AG10803 (cell line): ENCODE measurements at regions not wholly inside any gene's neighbourhood (a gene's known extent, or its start where the extent isn't known, plus 50 kb on each side); places are given as distances from the start of the nearest gene placed in this dataset.
A peak's percentile ranks its signal among the peaks of the same experiment; 100 is the strongest.

Experiments used
- DNase-seq: peaks from one replicate; pipeline ENCODE4 v3.0.0; 2010; ENCODE audit warnings: low read depth
- H3K4me3 ChIP-seq: 2 replicates; pipeline ENCODE4 v1.5.1; 2011; ENCODE audit warnings: mild to moderate bottlenecking, low read length, control low read depth
- TF ChIP-seq, protein P1 (sequence below): conservative IDR thresholded peaks from 2 replicates; pipeline ENCODE4 v1.5.1; 2011; ENCODE audit warnings: mild to moderate bottlenecking, low read length, control low read depth, inconsistent platforms

GRCh38 chr2:216308576-216308975 lies 63.7 kb downstream of the MARCHF4 start:
- DNase-seq = peak; percentile 84
- TF ChIP-seq, protein P1, sequence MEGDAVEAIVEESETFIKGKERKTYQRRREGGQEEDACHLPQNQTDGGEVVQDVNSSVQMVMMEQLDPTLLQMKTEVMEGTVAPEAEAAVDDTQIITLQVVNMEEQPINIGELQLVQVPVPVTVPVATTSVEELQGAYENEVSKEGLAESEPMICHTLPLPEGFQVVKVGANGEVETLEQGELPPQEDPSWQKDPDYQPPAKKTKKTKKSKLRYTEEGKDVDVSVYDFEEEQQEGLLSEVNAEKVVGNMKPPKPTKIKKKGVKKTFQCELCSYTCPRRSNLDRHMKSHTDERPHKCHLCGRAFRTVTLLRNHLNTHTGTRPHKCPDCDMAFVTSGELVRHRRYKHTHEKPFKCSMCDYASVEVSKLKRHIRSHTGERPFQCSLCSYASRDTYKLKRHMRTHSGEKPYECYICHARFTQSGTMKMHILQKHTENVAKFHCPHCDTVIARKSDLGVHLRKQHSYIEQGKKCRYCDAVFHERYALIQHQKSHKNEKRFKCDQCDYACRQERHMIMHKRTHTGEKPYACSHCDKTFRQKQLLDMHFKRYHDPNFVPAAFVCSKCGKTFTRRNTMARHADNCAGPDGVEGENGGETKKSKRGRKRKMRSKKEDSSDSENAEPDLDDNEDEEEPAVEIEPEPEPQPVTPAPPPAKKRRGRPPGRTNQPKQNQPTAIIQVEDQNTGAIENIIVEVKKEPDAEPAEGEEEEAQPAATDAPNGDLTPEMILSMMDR = no peak

DNA sequence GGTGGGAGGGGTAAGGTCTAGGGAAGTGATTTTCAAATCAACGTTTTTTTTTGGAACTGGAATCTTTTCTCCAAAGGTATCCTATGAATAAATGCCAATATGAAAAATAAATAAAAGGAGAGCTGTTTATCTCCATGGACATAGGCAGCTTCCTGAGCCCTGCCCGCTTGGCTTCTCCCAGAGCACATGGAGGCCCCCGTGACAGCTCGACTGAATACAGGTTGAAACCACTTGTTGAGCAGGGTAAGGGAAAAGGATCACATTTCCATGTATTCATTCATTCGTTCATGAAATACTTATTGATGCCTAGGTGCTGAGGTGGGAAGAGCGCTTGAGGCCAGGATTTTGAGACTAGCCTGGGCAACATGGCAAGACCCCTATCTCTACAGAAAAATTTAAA lies 64.8 kb downstream of the MARCHF4 start:
- TF ChIP-seq, protein P1 = no peak
- no peak overlapping the region for H3K4me3 ChIP-seq
- no peak for DNase-seq

More at GRCh38 chr2:216308576-216308975, 63.7 kb downstream of the MARCHF4 start:
- H3K4me3 ChIP-seq = no peak overlapping the region

- no peak for DNase-seq
- TF ChIP-seq, protein P1 = no peak
- H3K4me3 ChIP-seq = no peak overlapping the region
These were observed 65.4 kb downstream of the MARCHF4 start for GRCh38 chr2:216306868-216307267.

DNA sequence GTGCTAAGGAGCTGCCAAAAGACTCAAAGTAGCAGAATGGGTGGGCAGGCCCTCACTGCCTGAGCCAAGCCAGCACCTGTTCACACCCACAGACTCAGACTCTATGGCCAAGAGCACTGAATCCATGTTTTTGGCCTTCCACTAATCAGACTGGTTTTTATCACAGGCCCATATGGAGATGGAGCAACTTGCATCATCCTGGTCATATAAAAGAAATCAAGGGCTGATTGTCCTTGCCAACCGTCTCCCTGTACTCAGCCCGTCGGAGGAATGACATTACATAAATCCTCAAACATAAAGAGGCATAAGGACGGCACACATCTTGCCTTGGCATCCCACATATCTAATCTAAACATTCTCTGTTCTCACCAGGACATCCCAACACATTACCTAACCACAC lies 66.7 kb downstream of the MARCHF4 start:
- no peak for DNase-seq
- TF ChIP-seq, protein P1 = no peak
- no peak overlapping the region for H3K4me3 ChIP-seq

DNA sequence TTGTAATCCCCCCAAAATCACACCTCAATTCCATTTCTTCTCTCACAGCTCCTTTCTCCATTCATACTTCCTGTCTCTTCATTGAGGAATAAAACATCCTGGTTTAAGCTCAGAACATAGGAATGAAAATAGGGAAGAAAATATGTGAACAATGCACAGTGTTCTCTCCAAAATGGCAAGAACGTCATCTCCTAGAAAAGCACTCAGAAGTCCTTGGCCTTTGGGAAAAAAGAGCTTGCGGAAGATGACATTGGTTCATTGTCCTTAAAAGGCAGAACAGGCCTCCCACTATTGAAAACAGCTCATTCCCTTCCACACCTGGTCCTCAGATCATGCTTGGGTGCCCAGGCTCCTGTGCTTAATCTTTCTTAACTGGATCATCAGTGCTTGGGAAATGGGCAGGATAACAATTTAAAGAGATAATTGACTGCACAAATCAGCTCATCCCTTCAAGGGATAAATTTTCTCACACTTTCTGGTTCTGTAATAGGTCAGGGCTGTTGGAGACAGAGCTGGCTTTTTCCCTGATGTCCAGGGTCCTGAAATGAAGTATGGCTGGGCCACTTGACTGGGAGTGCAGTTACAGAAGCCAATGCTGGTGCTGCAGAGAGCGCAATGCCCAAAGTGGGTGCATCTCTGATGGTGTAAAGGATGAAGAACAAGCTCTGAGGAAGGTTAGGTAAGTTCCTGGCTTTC lies 69.2 kb downstream of the MARCHF4 start:
- DNase-seq = peak; percentile 95
- no peak overlapping the region for H3K4me3 ChIP-seq
- TF ChIP-seq, protein P1 = no peak

GRCh38 chr2:216300906-216301305 lies 71.4 kb downstream of the MARCHF4 start:
- H3K4me3 ChIP-seq = no peak overlapping the region
- DNase-seq = no peak
- TF ChIP-seq, protein P1 = no peak

GRCh38 chr2:216299588-216299987 lies 72.7 kb downstream of the MARCHF4 start:
- no peak overlapping the region for H3K4me3 ChIP-seq
- TF ChIP-seq, protein P1 = no peak
- peak; percentile 54 for DNase-seq
